ENCODE measurements at regions not wholly inside any gene's neighbourhood (a gene's known extent, or its start where the extent isn't known, plus 50 kb on each side); places are given as distances from the start of the nearest gene placed in this dataset.
A peak's percentile ranks its signal among the peaks of the same experiment; 100 is the strongest.

DNA sequence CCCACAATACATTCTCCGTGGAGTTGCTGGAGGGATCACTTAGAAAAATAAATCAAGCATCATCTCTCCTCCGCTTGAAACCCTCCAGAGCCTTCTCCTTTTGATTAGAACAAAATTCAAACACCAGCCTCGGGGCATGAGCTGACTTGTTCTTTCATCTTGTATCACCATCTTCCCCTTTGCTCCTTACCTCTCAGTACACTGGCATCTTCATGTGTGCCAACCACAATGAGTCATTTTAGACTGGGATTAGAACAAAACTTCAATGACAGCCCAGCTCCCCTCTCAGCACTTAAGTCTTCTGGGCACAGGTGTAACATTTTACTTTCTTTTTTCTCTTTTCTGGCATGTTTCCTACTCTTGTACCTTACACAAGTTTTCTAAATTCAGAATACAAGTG, 1159.2 kb upstream of the TMEM132C start:
- Histone ChIP-seq H3K4me3 (no peak overlapping the region), H3K27ac (no peak overlapping the region), H3K36me3 (no peaks in the 10 kb centered on the region), H3K4me1 (no peaks in the 10 kb centered on the region), H3K27me3 (peaks cover 0 to 3% (median 0%) of the 10 kb centered on the region in 9 donors), H3K9me3 (no peaks in the 10 kb centered on the region)
- DNase-seq (no peak), ATAC-seq (no peak)
- 71 to 75% (median 72%) methylated on average over 3 of the region's 3 CpGs for WGBS, 4 donors
- TF ChIP-seq, protein P1, sequence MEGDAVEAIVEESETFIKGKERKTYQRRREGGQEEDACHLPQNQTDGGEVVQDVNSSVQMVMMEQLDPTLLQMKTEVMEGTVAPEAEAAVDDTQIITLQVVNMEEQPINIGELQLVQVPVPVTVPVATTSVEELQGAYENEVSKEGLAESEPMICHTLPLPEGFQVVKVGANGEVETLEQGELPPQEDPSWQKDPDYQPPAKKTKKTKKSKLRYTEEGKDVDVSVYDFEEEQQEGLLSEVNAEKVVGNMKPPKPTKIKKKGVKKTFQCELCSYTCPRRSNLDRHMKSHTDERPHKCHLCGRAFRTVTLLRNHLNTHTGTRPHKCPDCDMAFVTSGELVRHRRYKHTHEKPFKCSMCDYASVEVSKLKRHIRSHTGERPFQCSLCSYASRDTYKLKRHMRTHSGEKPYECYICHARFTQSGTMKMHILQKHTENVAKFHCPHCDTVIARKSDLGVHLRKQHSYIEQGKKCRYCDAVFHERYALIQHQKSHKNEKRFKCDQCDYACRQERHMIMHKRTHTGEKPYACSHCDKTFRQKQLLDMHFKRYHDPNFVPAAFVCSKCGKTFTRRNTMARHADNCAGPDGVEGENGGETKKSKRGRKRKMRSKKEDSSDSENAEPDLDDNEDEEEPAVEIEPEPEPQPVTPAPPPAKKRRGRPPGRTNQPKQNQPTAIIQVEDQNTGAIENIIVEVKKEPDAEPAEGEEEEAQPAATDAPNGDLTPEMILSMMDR (IDR thresholded peaks at IDR 0.05): no peak
- TF ChIP-seq POLR2A (IDR thresholded peaks at IDR 0.05): no peak
- intact Hi-C loops (cut with DNase I): loop anchor here (1.0 to 10.0 kb wide), 12 partner anchors 185 to 819 kb away; no protein-coding TSS in a partner anchor

DNA sequence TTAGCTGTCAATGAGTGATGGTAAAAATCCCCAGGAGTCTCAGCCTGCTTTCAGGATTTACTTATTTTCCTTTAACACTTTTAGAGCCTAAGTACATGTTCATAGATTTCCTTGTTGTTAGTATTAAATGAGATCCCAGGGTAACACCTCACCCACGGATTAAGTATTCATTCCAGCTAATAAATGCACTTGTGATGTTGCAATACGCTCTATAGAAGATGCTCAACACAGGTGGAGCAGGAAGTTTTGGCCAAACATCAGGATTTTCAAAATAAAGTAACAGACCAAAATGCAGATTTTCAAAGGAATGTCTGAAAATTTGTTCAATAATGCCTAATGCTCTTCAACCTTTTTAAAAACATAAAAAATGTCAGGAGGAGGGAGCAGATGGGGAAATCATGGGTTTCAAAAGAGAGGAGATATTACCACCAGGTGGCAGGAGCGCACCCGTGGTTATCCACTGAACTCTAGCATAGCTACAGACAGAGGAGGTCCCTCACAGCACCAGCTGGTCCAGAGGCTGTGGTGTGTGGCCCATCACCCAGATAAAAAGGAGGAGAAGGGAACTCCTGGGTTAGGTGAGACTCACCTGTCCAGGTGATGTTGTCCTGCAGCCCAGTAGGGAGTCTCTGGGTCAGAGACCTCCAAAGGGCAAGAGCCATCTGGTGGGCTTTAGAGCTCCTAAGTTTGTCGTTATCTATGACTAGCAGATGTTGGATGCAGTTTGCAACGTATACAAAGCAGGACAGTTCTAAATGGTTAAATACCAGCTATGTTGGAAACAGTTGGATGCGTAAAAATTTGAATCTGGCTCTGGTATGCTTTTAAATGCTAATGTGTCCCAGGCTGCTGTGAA, 1158.4 kb upstream of the TMEM132C start:
- H3K27me3 ChIP-seq: peaks cover 0 to 3% (median 0%) of the 10 kb centered on the region in 9 donors
- intact Hi-C loops (cut with DNase I): loop anchor here (1.0 to 10.0 kb wide), 12 partner anchors 184 to 818 kb away; no protein-coding TSS in a partner anchor
- TF ChIP-seq POLR2A (IDR thresholded peaks at IDR 0.05): no peak
- TF ChIP-seq, protein P1 (IDR thresholded peaks at IDR 0.05): peak; percentile 56 to 79 (median 70)
- WGBS, 4 donors: 40 to 46% (median 44%) methylated on average over 7 of the region's 7 CpGs
- no peak overlapping the region for H3K4me3 ChIP-seq
- H3K36me3 ChIP-seq: no peaks in the 10 kb centered on the region
- no peaks in the 10 kb centered on the region for H3K9me3 ChIP-seq
- H3K4me1 ChIP-seq: no peaks in the 10 kb centered on the region
- H3K27ac ChIP-seq: no peak overlapping the region
- ATAC-seq (peak; percentile 69 to 81 (median 78)), DNase-seq (peak in 4 of 5 donors; percentile 39 to 64 (median 46))

DNA sequence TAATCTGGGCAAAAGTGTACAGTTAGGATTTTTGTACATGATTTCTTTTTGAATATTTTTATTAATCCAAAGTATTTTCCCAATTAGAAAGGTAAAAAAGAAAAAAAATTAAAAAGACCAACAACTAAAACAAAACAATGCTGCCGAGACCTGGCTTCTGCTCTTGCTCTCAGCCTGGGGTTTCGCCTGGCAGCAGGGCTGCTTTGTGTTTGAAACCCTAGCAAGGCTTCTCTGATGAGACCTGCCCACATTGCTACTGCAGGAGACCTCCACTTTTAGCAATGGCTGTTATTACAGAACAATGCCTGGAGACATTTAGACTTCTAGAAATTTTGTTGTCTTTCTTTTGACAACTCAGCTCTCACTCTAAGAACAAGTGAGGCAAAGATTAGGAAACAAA, 1153.0 kb upstream of the TMEM132C start:
- no peaks in the 10 kb centered on the region for H3K36me3 ChIP-seq
- DNase-seq: no peak
- H3K27ac ChIP-seq: no peak overlapping the region
- TF ChIP-seq, protein P1 (IDR thresholded peaks at IDR 0.05): no peak
- TF ChIP-seq POLR2A (IDR thresholded peaks at IDR 0.05): no peak
- no peak for ATAC-seq
- intact Hi-C loops (cut with DNase I): loop anchor here in 4 of 10 donors (5.0 to 10.0 kb wide), 4 partner anchors 168 to 568 kb away; no protein-coding TSS in a partner anchor
- peaks cover 0 to under 1% (median 0%) of the 10 kb centered on the region in 9 donors for H3K27me3 ChIP-seq
- H3K4me3 ChIP-seq: no peak overlapping the region
- no peaks in the 10 kb centered on the region for H3K9me3 ChIP-seq
- WGBS, 4 donors: 39 to 55% (median 49%) methylated on average over 2 of the region's 2 CpGs
- no peaks in the 10 kb centered on the region for H3K4me1 ChIP-seq

DNA sequence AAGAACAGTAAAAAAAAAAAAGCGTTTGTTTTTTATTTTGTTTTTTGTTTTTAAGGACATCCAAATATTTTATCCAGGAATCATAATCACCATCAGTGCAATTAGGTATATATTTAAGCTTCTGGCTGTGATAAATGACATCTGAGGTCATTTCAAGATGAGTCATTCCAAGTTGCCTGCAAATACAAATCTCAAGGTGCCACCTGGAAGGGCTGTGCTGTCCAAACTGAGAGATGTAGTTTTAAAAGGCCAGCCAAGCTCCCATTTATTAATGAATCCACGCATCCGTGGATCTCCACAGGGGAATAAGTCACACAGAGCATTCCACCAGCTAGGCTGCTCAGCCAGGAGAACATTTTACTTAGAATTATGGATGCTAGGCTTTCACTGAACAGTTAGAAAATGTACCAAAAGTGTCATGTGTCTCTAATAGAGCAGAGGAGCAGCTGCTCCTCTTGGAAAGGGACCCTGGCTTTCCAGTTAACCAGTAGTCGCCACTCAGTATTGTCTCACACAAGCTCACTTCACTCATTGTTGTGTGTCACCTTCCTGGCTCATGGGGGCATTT, 1151.4 kb upstream of the TMEM132C start:
- H3K27ac ChIP-seq: no peak overlapping the region
- WGBS, 4 donors: 71 to 83% (median 79%) methylated on average over 4 of the region's 4 CpGs
- no peaks in the 10 kb centered on the region for H3K9me3 ChIP-seq
- H3K27me3 ChIP-seq: no peaks in the 10 kb centered on the region
- H3K36me3 ChIP-seq: no peaks in the 10 kb centered on the region
- intact Hi-C loops (cut with DNase I): loop anchor here in 1 of 10 donors (10.0 kb wide), 1 partner anchor 559 kb away; no protein-coding TSS in a partner anchor
- ATAC-seq (no peak), DNase-seq (no peak)
- no peaks in the 10 kb centered on the region for H3K4me1 ChIP-seq
- no peak for TF ChIP-seq POLR2A (IDR thresholded peaks at IDR 0.05)
- TF ChIP-seq, protein P1 (IDR thresholded peaks at IDR 0.05): no peak
- H3K4me3 ChIP-seq: no peak overlapping the region

All from heart left ventricle (tissue), 16 donors.